ENCODE measurements at regions not wholly inside any gene's neighbourhood (a gene's known extent, or its start where the extent isn't known, plus 50 kb on each side); places are given as distances from the start of the nearest gene placed in this dataset.

- TF ChIP-seq, protein P1, sequence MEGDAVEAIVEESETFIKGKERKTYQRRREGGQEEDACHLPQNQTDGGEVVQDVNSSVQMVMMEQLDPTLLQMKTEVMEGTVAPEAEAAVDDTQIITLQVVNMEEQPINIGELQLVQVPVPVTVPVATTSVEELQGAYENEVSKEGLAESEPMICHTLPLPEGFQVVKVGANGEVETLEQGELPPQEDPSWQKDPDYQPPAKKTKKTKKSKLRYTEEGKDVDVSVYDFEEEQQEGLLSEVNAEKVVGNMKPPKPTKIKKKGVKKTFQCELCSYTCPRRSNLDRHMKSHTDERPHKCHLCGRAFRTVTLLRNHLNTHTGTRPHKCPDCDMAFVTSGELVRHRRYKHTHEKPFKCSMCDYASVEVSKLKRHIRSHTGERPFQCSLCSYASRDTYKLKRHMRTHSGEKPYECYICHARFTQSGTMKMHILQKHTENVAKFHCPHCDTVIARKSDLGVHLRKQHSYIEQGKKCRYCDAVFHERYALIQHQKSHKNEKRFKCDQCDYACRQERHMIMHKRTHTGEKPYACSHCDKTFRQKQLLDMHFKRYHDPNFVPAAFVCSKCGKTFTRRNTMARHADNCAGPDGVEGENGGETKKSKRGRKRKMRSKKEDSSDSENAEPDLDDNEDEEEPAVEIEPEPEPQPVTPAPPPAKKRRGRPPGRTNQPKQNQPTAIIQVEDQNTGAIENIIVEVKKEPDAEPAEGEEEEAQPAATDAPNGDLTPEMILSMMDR (IDR thresholded peaks at IDR 0.05) = no peak
- TF ChIP-seq POLR2A (IDR thresholded peaks at IDR 0.05) (no peak), EP300 (IDR thresholded peaks at IDR 0.05) (no peak)
Observed at GRCh38 chr1:209101106-209101505, 482.4 kb upstream of the CAMK1G start.
